PC-3 (cell line): ENCODE measurements at regions not wholly inside any gene's neighbourhood (a gene's known extent, or its start where the extent isn't known, plus 50 kb on each side); places are given as distances from the start of the nearest gene placed in this dataset.

Source experiments
- EZH2 ChIP-seq: fragments of 300-600 bp; sonication (generic); IDR thresholded peaks from one replicate; pipeline ENCODE4 v1.6.1; 2017; ENCODE audit warnings: antibody characterized with exemption, mild to moderate bottlenecking, low read length; ENCODE audit not compliant: unreplicated experiment
- EZH2phosphoT487 ChIP-seq: fragments of 300-600 bp; sonication (generic); IDR thresholded peaks from 2 replicates; pipeline ENCODE4 v1.6.1; 2018; ENCODE audit warnings: mild to moderate bottlenecking, antibody characterized with exemption, low read length, borderline replicate concordance

GRCh38 chr20:24791953-24792352 is 157.1 kb upstream of the CST7 start:
- no peak for TF ChIP-seq EZH2
- no peak for TF ChIP-seq EZH2phosphoT487
